Testis (tissue), 2 donors: ENCODE measurements at regions not wholly inside any gene's neighbourhood (a gene's known extent, or its start where the extent isn't known, plus 50 kb on each side); places are given as distances from the start of the nearest gene placed in this dataset.

Experiments
- DNase-seq: peaks from one replicate; pipeline ENCODE4 v3.0.0-alpha.2; 2019
- H3K27ac ChIP-seq, 2 donors: fragments of 200-600 bp; sonication (generic); one replicate each; pipeline ENCODE4 v1.5.1; 2019
- H3K27me3 ChIP-seq: fragments of 200-600 bp; sonication (generic); one replicate; pipeline ENCODE4 v1.5.1; 2019
- H3K36me3 ChIP-seq: fragments of 200-600 bp; sonication (generic); one replicate; pipeline ENCODE4 v1.5.1; 2017; ENCODE audit warnings: low read depth; ENCODE audit errors: missing control alignments
- H3K4me1 ChIP-seq: fragments of 200-600 bp; sonication (generic); one replicate; pipeline ENCODE4 v1.5.1; 2019
- H3K4me3 ChIP-seq, 2 donors: fragments of 200-600 bp; sonication (generic); one replicate each; pipeline ENCODE4 v1.5.1; 2017 to 2019
- H3K9me3 ChIP-seq: fragments of 200-600 bp; sonication (generic); one replicate; pipeline ENCODE4 v1.5.1; 2017
- POLR2A ChIP-seq: fragments of 450-650 bp; IDR thresholded peaks from one replicate; pipeline ENCODE4 v1.6.1; 2017; ENCODE audit warnings: antibody characterized with exemption, mild to moderate bottlenecking, moderate library complexity
- WGBS, 2 donors: methylation state at CpG; one replicate each; pipeline ENCODE4 v1.1.5; 2018; 5-methylcytosine and 5-hydroxymethylcytosine counted together
- intact Hi-C: fragments of 100-400 bp; cut with DNase I; formaldehyde crosslinking; loops from one replicate; pipeline ENCODE4 v1.15.1; 2023; ENCODE audit warnings: low total_unique reads
- TF ChIP-seq, protein P1 (sequence below), 3 experiments: fragments of 450-650 bp in 2 of 3; fragments of 200-600 bp in 1 of 3; sonication (generic) in 1 of 3; IDR thresholded peaks; one replicate each; pipeline ENCODE4 v1.5.1; 2016 to 2019; ENCODE audit warnings: antibody characterized with exemption in 3 of 3, mild to moderate bottlenecking in 2 of 3, moderate library complexity in 1 of 3

DNA sequence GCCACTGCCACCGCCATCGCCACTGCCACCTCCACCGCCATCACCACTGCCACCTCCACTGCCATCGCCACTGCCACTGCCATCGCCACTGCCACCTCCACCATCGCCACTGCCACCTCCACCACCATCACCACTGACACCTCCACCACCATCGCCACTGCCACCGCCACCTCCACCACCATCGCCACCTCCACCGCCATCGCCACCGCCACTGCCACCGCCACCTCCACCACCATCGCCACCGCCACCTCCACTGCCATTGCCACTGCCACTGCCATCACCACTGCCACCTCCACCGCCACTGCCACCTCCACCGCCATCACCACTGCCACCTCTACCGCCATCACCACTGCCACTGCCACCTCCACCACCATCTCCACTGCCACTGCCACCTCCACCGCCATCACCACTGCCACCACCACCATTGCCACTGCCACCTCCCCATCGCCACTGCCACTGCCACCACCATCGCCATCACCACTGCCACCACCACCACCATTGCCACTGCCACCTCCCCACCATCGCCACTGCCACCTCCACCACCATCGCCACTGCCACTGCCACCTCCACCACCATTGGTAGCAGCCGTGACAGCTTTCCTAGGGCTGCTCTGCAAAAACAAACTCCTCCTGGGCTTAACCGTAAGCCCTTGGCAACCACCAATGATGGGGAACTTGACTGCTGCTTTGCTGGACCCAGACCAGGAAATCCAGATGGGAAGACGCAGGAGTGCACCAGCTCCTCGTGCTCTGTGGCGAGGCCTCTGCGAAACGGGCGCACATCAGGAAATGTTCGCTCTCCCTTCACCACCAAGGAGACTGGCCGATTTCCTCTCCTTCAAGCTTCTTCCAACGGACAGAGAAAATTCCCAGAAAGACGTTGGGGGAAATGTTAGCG, 147.2 kb downstream of the RBFOX3 start:
- Histone ChIP-seq H3K27me3 (no peaks in the 10 kb centered on the region), H3K27ac (no peak overlapping the region), H3K4me1 (peaks cover 4% of the 10 kb centered on the region), H3K36me3 (no peaks in the 10 kb centered on the region), H3K9me3 (no peaks in the 10 kb centered on the region), H3K4me3 (no peak overlapping the region)
- no peak for DNase-seq
- WGBS, 2 donors, result 88 to 89% methylated on average over 36 of the region's 36 CpGs
- no peak for TF ChIP-seq POLR2A
- TF ChIP-seq, protein P1, sequence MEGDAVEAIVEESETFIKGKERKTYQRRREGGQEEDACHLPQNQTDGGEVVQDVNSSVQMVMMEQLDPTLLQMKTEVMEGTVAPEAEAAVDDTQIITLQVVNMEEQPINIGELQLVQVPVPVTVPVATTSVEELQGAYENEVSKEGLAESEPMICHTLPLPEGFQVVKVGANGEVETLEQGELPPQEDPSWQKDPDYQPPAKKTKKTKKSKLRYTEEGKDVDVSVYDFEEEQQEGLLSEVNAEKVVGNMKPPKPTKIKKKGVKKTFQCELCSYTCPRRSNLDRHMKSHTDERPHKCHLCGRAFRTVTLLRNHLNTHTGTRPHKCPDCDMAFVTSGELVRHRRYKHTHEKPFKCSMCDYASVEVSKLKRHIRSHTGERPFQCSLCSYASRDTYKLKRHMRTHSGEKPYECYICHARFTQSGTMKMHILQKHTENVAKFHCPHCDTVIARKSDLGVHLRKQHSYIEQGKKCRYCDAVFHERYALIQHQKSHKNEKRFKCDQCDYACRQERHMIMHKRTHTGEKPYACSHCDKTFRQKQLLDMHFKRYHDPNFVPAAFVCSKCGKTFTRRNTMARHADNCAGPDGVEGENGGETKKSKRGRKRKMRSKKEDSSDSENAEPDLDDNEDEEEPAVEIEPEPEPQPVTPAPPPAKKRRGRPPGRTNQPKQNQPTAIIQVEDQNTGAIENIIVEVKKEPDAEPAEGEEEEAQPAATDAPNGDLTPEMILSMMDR (IDR thresholded peaks at IDR 0.05), result no peak
- intact Hi-C loops, result loop anchor here (10.0 kb wide), 1 partner anchor 189 kb away; no protein-coding TSS in a partner anchor

DNA sequence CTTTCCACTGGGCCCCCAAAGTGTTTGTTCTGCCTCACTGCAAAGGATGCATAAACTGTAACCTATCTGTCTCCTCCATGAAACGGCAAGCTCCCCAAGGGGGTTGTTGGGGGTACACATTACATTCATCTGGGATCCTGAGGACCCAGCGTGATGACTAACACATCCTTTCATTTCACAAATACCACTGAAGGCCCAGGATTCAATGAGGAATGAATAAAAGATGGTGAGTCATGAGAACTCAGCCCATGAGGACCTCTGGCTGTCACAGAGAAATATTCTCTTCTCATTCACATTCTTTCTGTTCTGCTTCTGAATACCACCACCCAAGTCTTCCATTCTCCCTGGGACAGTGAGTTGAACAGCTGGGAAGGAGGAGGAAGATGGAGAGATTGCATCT, 149.8 kb downstream of the RBFOX3 start:
- intact Hi-C loops, result loop anchor here (10.0 kb wide), 1 partner anchor 186 kb away; no protein-coding TSS in a partner anchor

DNA sequence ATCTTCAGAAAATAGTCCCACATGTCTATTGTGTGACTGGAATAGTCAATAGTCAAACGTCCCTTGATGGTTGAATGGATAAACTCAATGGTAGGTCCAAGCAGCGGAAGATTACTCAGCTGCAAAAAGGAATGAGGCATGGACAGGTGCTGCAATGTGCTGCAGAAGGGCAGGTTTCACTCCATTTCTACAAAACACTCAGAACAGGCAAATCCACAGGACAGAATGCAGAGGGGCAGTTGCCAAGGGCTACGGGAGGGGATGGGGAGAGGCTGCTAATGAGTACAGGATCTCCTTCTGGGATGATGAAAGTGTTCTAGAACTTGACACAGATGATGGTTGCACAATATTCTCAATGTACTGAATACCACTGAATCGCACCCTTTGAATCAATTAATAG, 151.0 kb downstream of the RBFOX3 start:
- DNase-seq, result no peak
- no peak for TF ChIP-seq POLR2A
- TF ChIP-seq, protein P1 (IDR thresholded peaks at IDR 0.05), result no peak
- H3K9me3 ChIP-seq, result no peaks in the 10 kb centered on the region
- 83 to 84% methylated on average over 4 of the region's 4 CpGs for WGBS, 2 donors
- H3K4me3 ChIP-seq, result no peak overlapping the region
- H3K27ac ChIP-seq, result no peak overlapping the region
- no peaks in the 10 kb centered on the region for H3K4me1 ChIP-seq
- H3K27me3 ChIP-seq, result no peaks in the 10 kb centered on the region
- H3K36me3 ChIP-seq, result no peaks in the 10 kb centered on the region
- intact Hi-C loops, result loop anchor here (10.0 kb wide), 1 partner anchor 185 kb away; no protein-coding TSS in a partner anchor

More for the DNA sequence above, 149.8 kb downstream of the RBFOX3 start:
- TF ChIP-seq, protein P1 (IDR thresholded peaks at IDR 0.05), result no peak
- TF ChIP-seq POLR2A, result no peak
- DNase-seq, result no peak
- H3K4me1 ChIP-seq, result peaks cover 4% of the 10 kb centered on the region
- no peaks in the 10 kb centered on the region for H3K9me3 ChIP-seq
- H3K27ac ChIP-seq, result no peak overlapping the region
- WGBS, 2 donors, result 82 to 95% methylated on average over 2 of the region's 2 CpGs
- H3K4me3 ChIP-seq, result no peak overlapping the region
- H3K27me3 ChIP-seq, result no peaks in the 10 kb centered on the region
- H3K36me3 ChIP-seq, result no peaks in the 10 kb centered on the region

DNA sequence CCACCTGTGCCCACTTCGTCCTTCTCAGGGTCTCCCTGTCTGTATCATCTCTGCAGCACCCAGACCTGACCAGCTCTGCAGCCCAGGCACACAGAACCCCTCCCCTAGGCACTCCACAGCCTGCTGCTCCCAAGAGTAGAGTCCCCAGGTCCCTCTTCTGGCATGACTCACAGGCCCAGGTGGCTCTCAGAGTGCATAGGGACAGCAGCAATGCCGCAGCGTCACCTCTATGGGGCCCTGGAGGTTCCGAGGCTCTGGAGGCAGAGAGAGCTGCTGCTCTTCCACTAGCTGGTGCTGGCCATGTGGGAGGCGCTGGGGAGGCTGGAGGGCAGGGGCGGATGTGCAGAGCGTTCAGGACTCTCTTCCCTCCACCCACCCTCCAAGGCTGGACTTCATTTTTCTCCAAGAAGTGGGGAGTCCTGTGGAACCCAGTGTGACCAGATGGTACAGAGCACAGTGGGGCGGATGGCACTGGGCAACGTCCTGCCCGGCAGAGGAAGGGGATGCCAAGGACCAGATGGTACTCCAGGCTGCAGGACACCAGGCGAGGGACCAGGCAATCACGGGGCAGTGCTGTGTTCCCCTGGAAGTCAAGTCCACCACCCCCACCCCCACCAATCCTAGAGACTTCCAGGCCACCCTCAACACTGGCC, 151.7 kb downstream of the RBFOX3 start:
- H3K4me3 ChIP-seq, result no peak overlapping the region
- TF ChIP-seq POLR2A, result no peak
- TF ChIP-seq, protein P1 (IDR thresholded peaks at IDR 0.05), result no peak
- H3K9me3 ChIP-seq, result no peaks in the 10 kb centered on the region
- H3K27me3 ChIP-seq, result no peaks in the 10 kb centered on the region
- 70 to 86% methylated on average over 2 to 12 of the region's 12 CpGs for WGBS, 2 donors
- H3K27ac ChIP-seq, result no peak overlapping the region
- no peaks in the 10 kb centered on the region for H3K36me3 ChIP-seq
- no peak for DNase-seq
- intact Hi-C loops, result no loop called here
- no peaks in the 10 kb centered on the region for H3K4me1 ChIP-seq
